ENCODE measurements at regions not wholly inside any gene's neighbourhood (a gene's known extent, or its start where the extent isn't known, plus 50 kb on each side); places are given as distances from the start of the nearest gene placed in this dataset.

GRCh38 chr7:85316489-85316888 is 129.6 kb upstream of the SEMA3D start:
- TF ChIP-seq, protein P1, sequence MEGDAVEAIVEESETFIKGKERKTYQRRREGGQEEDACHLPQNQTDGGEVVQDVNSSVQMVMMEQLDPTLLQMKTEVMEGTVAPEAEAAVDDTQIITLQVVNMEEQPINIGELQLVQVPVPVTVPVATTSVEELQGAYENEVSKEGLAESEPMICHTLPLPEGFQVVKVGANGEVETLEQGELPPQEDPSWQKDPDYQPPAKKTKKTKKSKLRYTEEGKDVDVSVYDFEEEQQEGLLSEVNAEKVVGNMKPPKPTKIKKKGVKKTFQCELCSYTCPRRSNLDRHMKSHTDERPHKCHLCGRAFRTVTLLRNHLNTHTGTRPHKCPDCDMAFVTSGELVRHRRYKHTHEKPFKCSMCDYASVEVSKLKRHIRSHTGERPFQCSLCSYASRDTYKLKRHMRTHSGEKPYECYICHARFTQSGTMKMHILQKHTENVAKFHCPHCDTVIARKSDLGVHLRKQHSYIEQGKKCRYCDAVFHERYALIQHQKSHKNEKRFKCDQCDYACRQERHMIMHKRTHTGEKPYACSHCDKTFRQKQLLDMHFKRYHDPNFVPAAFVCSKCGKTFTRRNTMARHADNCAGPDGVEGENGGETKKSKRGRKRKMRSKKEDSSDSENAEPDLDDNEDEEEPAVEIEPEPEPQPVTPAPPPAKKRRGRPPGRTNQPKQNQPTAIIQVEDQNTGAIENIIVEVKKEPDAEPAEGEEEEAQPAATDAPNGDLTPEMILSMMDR (IDR thresholded peaks at IDR 0.05; ENCODE audit: low read length) = no peak
- no peak for TF ChIP-seq EZH2 (IDR thresholded peaks at IDR 0.05; ENCODE audit: borderline replicate concordance, low read length)

Data from OCI-LY1 (cell line).